ENCODE measurements at regions not wholly inside any gene's neighbourhood (a gene's known extent, or its start where the extent isn't known, plus 50 kb on each side); places are given as distances from the start of the nearest gene placed in this dataset.

- Mint-ChIP-seq H3K27ac (no peak overlapping the region), H3K9me3 (no peaks in the 10 kb centered on the region), H3K4me1 (ENCODE audit: unreplicated experiment) (peaks cover 20% of the 10 kb centered on the region), H3K4me3 (no peak overlapping the region), H3K27me3 (peaks cover 82% of the 10 kb centered on the region), H3K36me3 (no peaks in the 10 kb centered on the region)
- TF ChIP-seq CTCF (conservative IDR thresholded peaks at IDR 0.05) = no peak
- no peak for DNase-seq (ENCODE audit: extremely low spot score, unreplicated experiment)
Measured at GRCh38 chr7:131111792-131112191, 215.9 kb upstream of the MKLN1 start.

DNA sequence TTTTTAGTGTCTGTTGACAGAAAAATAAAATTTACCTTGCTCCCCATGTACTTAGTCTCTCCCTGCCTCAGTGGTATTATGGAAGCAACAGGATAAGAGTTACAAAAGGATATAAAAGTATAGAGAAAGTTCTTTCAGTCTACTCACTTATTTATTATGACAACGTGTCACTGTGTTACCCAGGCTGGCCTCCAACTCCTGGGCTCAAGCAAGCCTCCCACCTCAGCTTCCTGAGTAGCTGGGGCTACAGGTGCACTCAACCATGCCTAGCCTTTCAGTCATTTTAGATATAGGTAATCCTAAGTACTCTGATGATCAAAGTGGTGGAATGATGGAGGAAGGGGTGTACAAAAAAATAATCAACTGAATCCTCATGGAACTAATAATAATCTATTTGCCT, 215.2 kb upstream of the MKLN1 start:
- Mint-ChIP-seq H3K27ac (no peak overlapping the region), H3K4me3 (no peak overlapping the region), H3K4me1 (ENCODE audit: unreplicated experiment) (peaks cover 15% of the 10 kb centered on the region), H3K9me3 (peaks cover under 1% of the 10 kb centered on the region), H3K27me3 (peaks cover 76% of the 10 kb centered on the region), H3K36me3 (no peaks in the 10 kb centered on the region)
- no peak for TF ChIP-seq CTCF (conservative IDR thresholded peaks at IDR 0.05)
- DNase-seq (ENCODE audit: extremely low spot score, unreplicated experiment) = no peak

DNA sequence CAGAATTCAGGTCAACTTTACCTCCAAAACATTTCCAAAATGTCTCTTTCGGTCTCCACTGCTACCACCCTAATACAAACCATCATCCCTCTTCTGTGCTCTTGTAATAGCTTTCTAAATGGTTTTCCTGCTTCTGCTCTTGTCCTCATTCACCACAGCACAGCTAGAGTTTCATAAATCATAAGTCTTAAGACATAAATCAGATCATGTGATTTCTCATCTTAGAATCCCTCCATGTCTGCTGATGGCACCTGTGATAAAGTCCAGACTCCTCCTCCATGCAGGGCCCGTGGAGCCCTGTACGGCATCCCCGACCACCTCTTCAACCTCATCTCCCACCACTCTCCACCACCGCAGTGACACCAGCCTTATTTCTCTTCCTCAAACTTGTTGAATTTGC, 212.3 kb upstream of the MKLN1 start:
- Mint-ChIP-seq H3K4me3 (no peak overlapping the region), H3K27ac (no peak overlapping the region), H3K27me3 (peaks cover 50% of the 10 kb centered on the region), H3K4me1 (ENCODE audit: unreplicated experiment) (peaks cover 8% of the 10 kb centered on the region), H3K9me3 (peaks cover 4% of the 10 kb centered on the region), H3K36me3 (no peaks in the 10 kb centered on the region)
- TF ChIP-seq CTCF (conservative IDR thresholded peaks at IDR 0.05) = no peak
- no peak for DNase-seq (ENCODE audit: extremely low spot score, unreplicated experiment)

- no peak for TF ChIP-seq CTCF (conservative IDR thresholded peaks at IDR 0.05)
- Mint-ChIP-seq H3K27ac (no peak overlapping the region), H3K4me1 (ENCODE audit: unreplicated experiment) (no peaks in the 10 kb centered on the region), H3K4me3 (no peak overlapping the region), H3K27me3 (peaks cover 33% of the 10 kb centered on the region), H3K36me3 (no peaks in the 10 kb centered on the region), H3K9me3 (peaks cover 4% of the 10 kb centered on the region)
- no peak for DNase-seq (ENCODE audit: extremely low spot score, unreplicated experiment)
Measured at GRCh38 chr7:131117439-131117838, 210.2 kb upstream of the MKLN1 start.

DNA sequence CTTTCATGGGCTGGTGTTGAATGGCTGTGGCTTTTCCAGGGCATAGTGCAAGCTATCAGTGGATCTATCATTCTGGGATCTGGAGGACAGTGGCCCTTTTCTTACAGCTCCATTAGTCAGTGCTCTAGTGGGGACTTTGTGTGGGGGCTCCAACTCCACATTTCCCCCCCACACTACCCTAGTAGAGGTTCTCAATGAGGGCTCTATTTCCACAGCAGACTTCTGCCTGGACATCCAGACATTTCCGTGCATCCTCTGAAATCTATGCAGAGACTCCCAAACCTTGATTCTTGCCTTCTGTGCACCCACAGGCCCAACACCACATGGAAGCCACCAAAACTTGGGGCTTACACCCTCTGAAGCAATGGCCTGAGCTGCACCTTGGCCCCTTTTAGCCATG, 208.3 kb upstream of the MKLN1 start:
- H3K36me3 Mint-ChIP-seq = no peaks in the 10 kb centered on the region
- DNase-seq (ENCODE audit: extremely low spot score, unreplicated experiment) = no peak
- H3K4me1 Mint-ChIP-seq (ENCODE audit: unreplicated experiment) = no peaks in the 10 kb centered on the region
- TF ChIP-seq CTCF (conservative IDR thresholded peaks at IDR 0.05) = no peak
- H3K27ac Mint-ChIP-seq = no peak overlapping the region
- H3K9me3 Mint-ChIP-seq = peaks cover 4% of the 10 kb centered on the region
- H3K4me3 Mint-ChIP-seq = no peak overlapping the region
- peaks cover 13% of the 10 kb centered on the region for H3K27me3 Mint-ChIP-seq

GRCh38 chr7:131122394-131122793, 205.3 kb upstream of the MKLN1 start:
- no peak overlapping the region for H3K4me3 Mint-ChIP-seq

More at GRCh38 chr7:131122394-131122793, 205.3 kb upstream of the MKLN1 start:
- Mint-ChIP-seq H3K4me1 (ENCODE audit: unreplicated experiment) (no peaks in the 10 kb centered on the region), H3K36me3 (no peaks in the 10 kb centered on the region), H3K9me3 (peaks cover 4% of the 10 kb centered on the region), H3K27ac (no peak overlapping the region), H3K27me3 (peaks cover 13% of the 10 kb centered on the region)
- no peak for TF ChIP-seq CTCF (conservative IDR thresholded peaks at IDR 0.05)
- DNase-seq (ENCODE audit: extremely low spot score, unreplicated experiment) = no peak
